GM18502 (cell line): ENCODE measurements at regions not wholly inside any gene's neighbourhood (a gene's known extent, or its start where the extent isn't known, plus 50 kb on each side); places are given as distances from the start of the nearest gene placed in this dataset.
"Not testable (repeated sequence)": the region's sequence is repeated elsewhere in the genome, so short reads cannot be mapped to it uniquely, and the experiment has no call there.

Experiments used
- ATAC-seq: cut with Tn5 transposase; IDR thresholded peaks from one replicate; pipeline ENCODE4 v1.9.1; 2021; ENCODE audit warnings: mild to moderate bottlenecking; ENCODE audit not compliant: unreplicated experiment, poor library complexity

- ATAC-seq: not testable (repeated sequence)
Measured at GRCh38 chr16:48059190-48059589, 96.6 kb downstream of the ABCC12 start.

DNA sequence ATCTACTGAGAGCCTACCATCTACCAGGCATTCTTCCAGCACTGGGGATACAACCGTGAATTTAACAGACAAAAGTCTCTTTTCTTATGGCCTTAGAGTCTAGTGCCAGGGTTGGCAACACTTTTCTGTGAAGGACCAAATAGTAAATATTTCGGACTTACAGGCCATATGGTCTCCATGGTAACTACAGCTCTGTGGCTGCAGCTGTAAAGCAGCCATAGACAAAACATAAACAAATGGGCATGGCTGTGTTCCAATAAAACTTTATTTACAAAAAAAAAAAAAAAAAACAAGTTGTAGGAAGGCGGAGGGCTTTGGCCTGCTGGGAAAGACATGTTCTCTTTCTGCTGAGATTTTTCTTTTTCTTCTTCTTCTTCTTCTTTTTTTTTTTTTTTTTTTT lies 98.7 kb downstream of the ABCC12 start:
- no peak for ATAC-seq

DNA sequence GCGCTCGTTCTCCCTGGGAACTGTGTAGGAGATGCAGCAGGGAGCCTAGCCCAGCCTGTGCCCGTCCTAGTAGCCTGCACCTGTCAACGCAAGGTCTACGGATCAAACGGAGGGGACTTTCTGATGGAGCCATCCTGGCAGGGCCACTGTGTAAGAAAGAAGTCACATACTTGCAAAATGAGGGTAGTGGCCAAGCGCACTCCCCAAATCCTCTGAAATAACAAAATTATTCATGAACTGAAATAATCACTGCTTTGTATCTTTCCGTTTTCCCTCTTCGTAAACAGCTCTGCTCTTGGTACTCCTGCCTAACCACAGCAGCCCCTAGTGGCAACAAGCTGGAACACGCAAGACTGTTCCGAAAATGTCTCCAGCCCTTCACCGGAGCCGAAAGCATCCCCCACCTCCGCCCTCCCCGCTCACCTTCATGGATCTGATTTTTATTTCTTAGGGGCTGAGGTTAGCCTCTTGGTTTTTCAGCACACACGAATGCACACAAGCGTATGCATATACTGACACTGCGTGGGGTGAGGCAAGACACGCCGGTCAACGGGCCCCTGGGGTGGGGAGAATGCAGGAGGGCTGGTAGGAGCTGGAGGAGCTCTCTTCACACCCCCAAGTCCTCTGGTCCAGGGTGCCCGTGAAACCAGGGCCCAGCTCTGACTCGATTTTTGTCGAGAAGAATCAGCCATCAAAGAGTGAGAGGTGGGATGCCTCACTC lies 100.8 kb downstream of the ABCC12 start:
- ATAC-seq: peak; percentile 84

- no peak for ATAC-seq
Measured at GRCh38 chr16:48053418-48053745, 102.4 kb downstream of the ABCC12 start.

DNA sequence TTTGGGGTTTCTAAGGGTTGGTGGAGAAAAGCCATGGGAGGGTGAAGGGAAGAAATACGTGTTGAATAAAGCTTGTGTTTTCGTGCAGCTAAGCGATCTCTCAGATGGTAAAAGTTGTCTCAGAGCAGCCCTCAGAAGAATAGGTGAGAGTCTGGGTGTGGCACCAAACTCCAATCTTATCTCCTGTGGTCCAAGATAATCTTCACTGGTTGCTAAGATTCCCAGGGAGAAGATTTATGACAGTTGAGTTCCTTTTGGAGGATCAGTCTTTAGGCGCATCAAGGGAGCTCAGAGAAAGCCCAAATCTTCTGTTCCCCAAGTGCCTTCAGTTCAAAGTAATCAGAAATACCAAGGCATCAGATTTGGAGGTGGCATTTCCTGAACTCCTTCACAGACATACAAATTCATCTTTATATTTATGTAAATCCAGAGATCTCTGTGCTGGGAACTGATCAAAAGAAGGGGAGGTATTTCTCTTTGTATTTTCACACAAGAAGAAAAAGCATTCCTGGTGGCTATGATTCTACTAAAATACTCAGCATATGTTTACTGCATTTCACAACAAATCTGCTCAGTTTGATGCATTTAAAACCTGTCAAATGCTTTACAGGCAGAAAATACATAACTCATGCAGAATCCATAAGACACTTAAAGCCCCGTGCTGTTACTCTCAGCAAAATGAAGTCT lies 102.9 kb downstream of the ABCC12 start:
- no peak for ATAC-seq

DNA sequence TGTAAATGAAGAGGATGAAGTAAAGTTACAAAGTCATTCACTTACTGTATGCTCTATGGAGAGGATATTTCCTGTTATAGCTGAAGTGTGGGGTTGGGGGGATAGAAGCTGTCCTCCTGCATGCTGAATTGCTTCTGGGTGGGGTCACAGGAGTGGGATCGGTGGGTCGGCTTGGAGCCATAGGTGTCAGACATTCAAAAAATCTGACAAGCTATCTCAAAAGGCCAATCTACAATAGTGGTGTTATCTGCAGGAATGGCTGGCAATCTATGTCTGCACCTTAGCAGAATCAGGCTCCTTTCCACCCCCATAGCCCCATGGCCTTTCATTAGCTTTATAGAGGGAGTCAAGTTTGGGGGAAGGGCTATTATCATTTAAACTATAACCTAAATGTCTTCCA lies 104.9 kb downstream of the ABCC12 start:
- ATAC-seq: no peak

GRCh38 chr16:48049847-48050246 lies 105.9 kb downstream of the ABCC12 start:
- ATAC-seq: no peak

DNA sequence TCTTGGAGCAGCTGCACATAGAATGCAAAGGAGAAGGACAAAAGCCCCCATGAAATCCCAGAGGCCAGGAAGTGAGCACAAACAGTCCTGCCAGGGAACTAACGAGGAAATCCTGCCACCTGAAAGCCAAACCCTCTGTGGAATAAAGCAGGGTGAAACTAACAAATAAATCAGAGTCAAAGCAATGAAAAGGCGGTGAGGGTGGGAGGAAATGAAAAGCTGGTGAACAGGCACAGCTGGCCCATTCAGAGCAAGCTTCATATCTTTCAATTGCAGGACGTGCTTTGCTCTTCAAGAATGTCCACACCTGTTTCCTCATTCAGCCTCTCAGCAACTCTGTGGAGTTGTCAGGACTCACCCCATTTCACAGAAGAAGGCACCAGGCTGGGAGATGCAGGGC lies 108.1 kb downstream of the ABCC12 start:
- ATAC-seq: no peak

DNA sequence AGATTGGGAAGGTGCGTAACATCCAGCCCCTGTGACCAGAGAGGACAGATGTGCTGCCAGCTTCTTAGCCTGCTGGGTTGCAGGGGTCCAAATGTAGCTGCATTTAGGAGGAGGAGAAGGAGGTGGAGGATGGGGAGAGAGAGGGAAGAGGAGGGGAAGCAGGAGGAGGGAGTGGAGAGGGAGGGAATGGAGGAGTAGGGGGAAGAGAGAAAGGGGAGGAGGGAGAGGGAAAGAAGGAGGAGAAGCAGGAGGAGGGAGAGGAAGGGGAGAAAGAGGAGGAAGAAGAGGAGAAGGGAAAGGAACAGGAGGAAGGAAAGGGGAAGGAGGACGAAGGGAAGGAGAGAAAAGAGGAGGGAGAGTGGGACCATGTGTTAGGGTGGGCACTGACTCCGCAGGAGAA lies 108.6 kb downstream of the ABCC12 start:
- ATAC-seq: no peak

DNA sequence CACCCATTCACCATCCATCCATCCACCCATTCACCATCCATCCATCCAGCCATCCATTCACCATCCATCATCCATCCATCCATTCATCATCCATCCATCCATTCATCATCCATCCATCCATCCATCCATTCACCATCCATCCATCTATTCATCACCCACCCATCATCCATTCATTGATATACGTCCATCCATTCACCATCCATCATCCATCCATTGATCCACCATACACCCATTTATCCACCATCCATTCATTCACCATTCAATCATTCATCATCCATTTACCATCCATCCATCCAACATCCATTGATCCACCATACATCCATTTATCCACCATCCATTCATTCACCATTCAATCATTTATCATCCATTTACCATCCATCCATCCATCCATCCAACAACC lies 111.7 kb downstream of the ABCC12 start:
- ATAC-seq: no peak

DNA sequence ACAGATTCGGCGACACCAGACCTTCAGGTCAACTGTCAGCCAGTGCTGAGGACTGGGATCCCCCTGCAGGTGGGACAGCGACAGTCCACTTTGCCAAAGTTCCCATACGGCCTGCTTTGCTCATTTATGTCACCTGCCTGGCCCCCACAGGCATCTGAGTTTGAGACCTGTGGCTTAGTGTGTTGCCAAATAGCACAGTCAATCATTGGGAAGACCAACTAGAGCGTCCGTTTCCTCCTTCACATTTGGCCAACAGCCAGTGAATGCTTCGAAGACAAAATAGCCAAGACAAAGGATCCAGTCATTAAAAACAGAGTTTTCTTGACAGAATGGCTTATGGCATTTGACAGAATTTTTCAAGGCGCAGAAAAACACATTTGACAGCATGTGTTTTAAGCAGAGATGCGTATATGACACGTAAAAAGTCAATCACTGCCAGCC lies 113.8 kb downstream of the ABCC12 start:
- no peak for ATAC-seq

DNA sequence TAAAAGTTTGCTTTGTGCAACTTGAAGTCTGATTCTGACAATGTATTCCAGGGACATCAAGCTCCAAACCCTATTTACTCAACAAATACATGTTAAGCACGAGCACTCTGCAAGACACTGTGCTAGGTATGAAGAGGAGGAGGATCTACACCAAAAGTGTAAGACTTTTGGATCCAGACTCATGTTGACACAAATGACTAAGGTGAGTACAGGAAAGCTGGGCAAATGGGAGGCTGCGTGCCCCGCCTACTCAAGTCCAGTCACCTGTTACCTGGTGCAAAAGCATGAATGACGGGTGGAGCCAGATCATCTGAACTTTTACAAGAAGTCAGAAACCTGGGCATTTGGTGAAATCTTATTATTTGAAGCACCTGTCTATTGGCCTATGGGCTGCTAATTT lies 120.7 kb downstream of the ABCC12 start:
- no peak for ATAC-seq

DNA sequence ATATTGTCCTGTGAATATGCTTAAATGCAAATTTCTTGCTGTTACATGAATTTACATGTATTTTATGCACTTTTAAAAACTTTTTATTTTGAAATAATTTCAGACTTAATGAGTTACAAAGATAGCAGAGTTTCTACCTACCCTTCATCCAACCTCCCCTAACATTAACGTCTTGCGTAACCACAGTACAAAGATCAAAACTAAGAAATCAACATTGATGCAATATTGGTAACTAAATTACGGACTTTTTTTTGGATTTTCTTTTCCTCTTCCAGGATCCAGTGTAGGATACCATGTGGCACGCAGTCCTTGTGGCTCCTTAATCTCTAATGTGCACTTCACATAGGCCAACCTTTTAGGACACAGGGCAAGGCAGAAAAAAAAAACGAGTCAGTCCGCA lies 124.9 kb downstream of the ABCC12 start:
- ATAC-seq: no peak

GRCh38 chr16:48029768-48030167 lies 126.0 kb downstream of the ABCC12 start:
- ATAC-seq: no peak

- ATAC-seq: no peak
Measured at GRCh38 chr16:48025359-48025758, 130.4 kb downstream of the ABCC12 start.

GRCh38 chr16:48024042-48024441 lies 131.8 kb downstream of the ABCC12 start:
- no peak for ATAC-seq

- ATAC-seq: no peak
Measured at GRCh38 chr16:48022496-48022895, 133.3 kb downstream of the ABCC12 start.

DNA sequence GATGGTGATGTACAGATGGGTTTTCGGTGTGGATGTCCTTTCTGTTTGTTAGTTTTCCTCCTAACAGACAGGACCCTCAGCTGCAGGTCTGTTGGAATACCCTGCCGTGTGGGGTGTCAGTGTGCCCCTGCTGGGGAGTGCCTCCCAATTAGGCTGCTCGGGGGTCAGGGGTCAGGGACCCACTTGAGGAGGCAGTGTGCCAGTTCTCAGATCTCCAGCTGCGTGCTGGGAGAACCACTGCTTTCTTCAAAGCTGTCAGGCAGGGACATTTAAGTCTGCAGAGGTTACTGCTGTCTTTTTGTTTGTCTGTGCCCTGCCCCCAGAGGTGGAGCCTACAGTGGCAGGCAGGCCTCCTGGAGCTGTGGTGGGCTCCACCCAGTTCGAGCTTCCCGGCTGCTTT lies 135.2 kb downstream of the ABCC12 start:
- ATAC-seq: not testable (repeated sequence)

DNA sequence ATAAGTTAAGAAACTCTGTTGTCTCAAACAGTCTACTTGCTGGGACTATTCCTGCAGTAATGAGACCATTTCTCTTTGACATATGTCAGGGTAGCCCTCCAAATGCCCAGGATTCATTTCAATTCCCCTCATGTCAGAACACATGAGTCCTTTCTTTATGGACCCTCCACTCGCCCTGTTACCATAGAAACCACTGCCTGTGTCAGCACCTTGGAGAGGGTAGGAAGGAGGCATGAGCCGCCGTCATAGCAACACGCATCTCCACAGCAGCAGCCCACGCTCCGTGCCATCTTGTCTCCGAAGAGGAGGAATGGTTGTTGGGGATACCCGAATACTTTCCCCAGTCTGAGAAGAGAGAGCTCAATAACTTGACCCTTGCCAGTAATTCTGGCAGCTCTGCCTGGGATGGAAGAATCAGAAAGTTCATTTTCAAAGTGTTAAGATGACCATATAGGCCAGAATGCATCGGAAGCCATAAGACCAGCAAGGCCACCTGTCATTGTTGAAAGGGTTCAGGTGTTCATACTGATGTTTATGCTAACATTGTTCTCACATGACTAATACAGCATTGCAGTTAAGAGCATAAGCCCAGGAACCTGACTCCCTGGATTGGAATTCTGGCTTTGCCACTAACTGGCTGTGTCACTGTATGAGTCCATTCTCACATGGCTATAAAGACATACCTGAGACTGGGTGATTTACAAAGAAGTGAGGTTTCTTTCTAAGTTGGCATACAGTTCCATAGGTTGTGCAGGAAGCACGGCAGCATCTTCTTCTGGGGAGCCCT lies 141.3 kb downstream of the ABCC12 start:
- no peak for ATAC-seq

DNA sequence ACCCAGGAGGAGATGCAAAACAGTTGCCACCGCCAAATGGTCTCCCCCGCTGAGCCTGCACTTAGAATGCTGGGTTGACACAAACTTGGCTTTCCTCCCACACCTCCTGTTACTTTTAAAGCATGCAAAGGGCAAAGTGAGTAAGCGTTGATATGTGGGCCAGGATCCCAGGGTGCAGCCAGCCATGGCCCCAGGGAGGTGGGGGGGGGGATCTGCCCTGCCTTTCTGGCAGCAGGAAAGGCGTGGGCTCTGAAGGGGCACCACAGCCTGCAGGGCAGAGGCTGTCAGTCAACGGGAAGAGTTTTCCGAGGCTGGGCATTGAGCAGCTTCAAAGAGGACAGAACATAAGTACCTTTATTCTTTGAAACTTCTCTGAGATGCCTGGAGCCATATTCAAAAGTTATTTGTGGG lies 142.3 kb downstream of the ABCC12 start:
- ATAC-seq: no peak

DNA sequence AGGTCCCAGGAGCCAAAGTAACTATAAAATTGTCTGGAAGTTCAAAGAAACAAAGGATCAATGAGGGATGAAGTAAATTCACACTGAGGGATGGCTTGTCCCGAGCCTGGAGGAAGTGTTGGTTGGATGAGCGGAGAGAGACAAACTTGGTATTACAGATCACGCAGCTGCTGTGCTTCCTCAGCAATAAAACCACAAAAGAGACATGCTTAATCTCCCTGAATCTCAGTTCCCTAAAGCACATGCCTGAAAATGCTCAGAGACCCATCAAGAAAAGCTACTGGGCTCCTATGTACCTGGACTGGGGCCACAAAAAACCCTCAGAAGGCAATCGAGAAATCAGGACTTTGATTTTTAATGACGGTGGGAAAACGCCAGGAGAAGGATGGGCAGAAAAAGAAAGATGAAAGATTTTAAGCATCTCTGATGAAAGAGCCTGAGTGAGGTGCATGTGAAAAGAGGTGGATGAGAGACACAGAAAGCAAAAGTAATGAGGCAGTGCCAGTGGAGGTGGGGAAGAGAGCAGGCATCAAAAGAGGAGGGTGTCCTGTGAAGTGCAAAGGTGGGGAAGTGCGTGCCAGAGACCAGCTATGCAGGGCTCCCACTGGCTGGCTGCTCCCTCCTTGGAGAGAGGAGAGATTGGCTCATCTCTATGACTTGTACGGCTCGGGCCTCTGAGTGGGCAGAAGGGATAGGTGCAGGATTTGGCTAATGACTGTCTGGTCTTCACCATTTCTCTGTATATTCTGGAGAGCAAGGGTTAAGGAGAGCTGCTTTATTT lies 143.7 kb downstream of the ABCC12 start:
- no peak for ATAC-seq
